ENCODE measurements at regions not wholly inside any gene's neighbourhood (a gene's known extent, or its start where the extent isn't known, plus 50 kb on each side); places are given as distances from the start of the nearest gene placed in this dataset.
A peak's percentile ranks its signal among the peaks of the same experiment; 100 is the strongest.

DNA sequence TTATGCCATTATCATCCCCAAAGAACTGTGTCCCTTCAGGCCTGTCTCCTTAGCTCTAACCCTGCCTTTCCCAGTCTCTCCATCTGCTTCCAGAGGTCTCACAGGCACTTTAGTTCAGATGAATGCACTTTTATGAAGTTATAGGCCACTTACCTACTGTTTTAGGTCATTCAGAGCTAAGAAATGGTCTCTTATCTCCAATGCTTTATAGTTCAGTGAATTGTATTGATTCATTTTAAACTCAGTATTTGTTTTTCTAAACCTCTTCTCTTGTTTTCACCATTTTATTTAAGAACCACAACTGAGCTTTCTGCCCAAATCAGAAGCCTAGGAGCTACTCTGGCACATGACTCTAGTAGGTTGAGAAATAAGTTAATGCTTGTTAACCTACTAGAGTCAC, 197.5 kb upstream of the ATP2B1 start:
- no peak overlapping the region for H3K27ac ChIP-seq (ENCODE audit: low read depth, low read length)
- no peaks in the 10 kb centered on the region for H3K36me3 ChIP-seq (ENCODE audit: insufficient read depth, low read length)
- no peak for TF ChIP-seq EZH2 (IDR thresholded peaks at IDR 0.05; ENCODE audit: insufficient read depth, low read length)
- TF ChIP-seq, protein P1, sequence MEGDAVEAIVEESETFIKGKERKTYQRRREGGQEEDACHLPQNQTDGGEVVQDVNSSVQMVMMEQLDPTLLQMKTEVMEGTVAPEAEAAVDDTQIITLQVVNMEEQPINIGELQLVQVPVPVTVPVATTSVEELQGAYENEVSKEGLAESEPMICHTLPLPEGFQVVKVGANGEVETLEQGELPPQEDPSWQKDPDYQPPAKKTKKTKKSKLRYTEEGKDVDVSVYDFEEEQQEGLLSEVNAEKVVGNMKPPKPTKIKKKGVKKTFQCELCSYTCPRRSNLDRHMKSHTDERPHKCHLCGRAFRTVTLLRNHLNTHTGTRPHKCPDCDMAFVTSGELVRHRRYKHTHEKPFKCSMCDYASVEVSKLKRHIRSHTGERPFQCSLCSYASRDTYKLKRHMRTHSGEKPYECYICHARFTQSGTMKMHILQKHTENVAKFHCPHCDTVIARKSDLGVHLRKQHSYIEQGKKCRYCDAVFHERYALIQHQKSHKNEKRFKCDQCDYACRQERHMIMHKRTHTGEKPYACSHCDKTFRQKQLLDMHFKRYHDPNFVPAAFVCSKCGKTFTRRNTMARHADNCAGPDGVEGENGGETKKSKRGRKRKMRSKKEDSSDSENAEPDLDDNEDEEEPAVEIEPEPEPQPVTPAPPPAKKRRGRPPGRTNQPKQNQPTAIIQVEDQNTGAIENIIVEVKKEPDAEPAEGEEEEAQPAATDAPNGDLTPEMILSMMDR (IDR thresholded peaks at IDR 0.05; ENCODE audit: insufficient read depth, low read depth, low read length) = no peak
- no peak overlapping the region for H3K9ac ChIP-seq (ENCODE audit: low read length)
- Mint-ChIP-seq H3K4me1 (ENCODE audit: low read depth, unreplicated experiment) (no peaks in the 10 kb centered on the region), H3K27me3 (ENCODE audit: low read depth, unreplicated experiment) (no peaks in the 10 kb centered on the region), H3K27ac (ENCODE audit: unreplicated experiment) (no peak overlapping the region), H3K9me3 (ENCODE audit: unreplicated experiment) (no peaks in the 10 kb centered on the region), H3K4me3 (ENCODE audit: unreplicated experiment) (no peak overlapping the region), H3K36me3 (ENCODE audit: low read depth, unreplicated experiment) (no peaks in the 10 kb centered on the region)
- no peaks in the 10 kb centered on the region for H3K4me1 ChIP-seq (ENCODE audit: insufficient read depth, low read length)
- no peak overlapping the region for H3K4me3 ChIP-seq (ENCODE audit: insufficient read depth, low read depth, low read length)
- H3K4me2 ChIP-seq (ENCODE audit: low read length) = no peak overlapping the region
- peaks cover 2% of the 10 kb centered on the region for H3K27me3 ChIP-seq (ENCODE audit: insufficient read depth, low read length)
- FAIRE-seq (no peak), DNase-seq (ENCODE audit: low read depth) (no peak)
- no peak overlapping the region for H2AFZ ChIP-seq (ENCODE audit: low read depth, low read length)
- H4K20me1 ChIP-seq (ENCODE audit: insufficient read depth, low read length) = no peaks in the 10 kb centered on the region
- H3K9me3 ChIP-seq (ENCODE audit: insufficient read depth, low read depth, low read length) = no peaks in the 10 kb centered on the region
- H3K79me2 ChIP-seq (ENCODE audit: insufficient read depth, low read length) = no peaks in the 10 kb centered on the region

DNA sequence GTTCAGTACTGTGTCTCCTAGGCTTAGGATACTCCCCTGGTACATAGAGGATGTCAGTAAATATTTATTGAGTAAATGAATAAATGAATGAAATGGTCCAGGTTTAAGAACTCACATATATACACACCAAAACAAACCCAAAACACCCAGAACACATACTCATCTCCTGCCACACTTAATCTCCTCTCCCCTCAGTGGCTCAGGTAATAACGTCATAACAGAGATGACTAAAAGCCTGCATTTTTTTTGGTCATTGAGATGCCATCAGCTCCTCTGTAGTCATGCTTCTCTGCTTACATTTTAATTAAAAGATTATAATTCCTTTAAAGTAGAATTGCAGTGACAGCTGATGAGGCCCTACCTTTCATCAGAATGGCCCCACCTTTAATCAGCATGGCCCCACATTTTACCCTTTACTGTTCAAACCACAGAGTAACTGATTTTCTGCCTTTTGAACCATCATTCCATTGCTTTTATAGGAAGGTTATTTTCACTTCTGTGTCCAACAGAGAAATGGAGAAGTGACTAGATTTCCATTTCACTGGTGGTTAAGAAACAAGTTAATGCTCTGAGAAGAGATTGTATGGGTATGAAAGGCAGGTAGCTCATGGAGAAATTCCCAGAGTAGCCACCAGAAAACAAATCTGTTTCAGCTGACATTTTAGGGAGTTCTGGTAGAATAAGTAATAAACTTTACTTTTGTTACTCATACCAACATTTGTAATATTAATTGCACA, 193.4 kb upstream of the ATP2B1 start:
- no peaks in the 10 kb centered on the region for H3K9me3 ChIP-seq (ENCODE audit: insufficient read depth, low read depth, low read length)
- H3K4me3 ChIP-seq (ENCODE audit: insufficient read depth, low read depth, low read length) = no peak overlapping the region
- Mint-ChIP-seq H3K27ac (ENCODE audit: unreplicated experiment) (no peak overlapping the region), H3K4me3 (ENCODE audit: unreplicated experiment) (no peak overlapping the region), H3K36me3 (ENCODE audit: low read depth, unreplicated experiment) (no peaks in the 10 kb centered on the region), H3K27me3 (ENCODE audit: low read depth, unreplicated experiment) (no peaks in the 10 kb centered on the region), H3K9me3 (ENCODE audit: unreplicated experiment) (peaks cover 2% of the 10 kb centered on the region), H3K4me1 (ENCODE audit: low read depth, unreplicated experiment) (no peaks in the 10 kb centered on the region)
- no peaks in the 10 kb centered on the region for H3K36me3 ChIP-seq (ENCODE audit: insufficient read depth, low read length)
- FAIRE-seq (no peak), DNase-seq (ENCODE audit: low read depth) (no peak)
- no peaks in the 10 kb centered on the region for H4K20me1 ChIP-seq (ENCODE audit: insufficient read depth, low read length)
- H3K9ac ChIP-seq (ENCODE audit: low read length) = no peak overlapping the region
- no peak overlapping the region for H3K27ac ChIP-seq (ENCODE audit: low read depth, low read length)
- H3K4me1 ChIP-seq (ENCODE audit: insufficient read depth, low read length) = no peaks in the 10 kb centered on the region
- H3K4me2 ChIP-seq (ENCODE audit: low read length) = no peak overlapping the region
- H2AFZ ChIP-seq (ENCODE audit: low read depth, low read length) = no peak overlapping the region
- no peaks in the 10 kb centered on the region for H3K79me2 ChIP-seq (ENCODE audit: insufficient read depth, low read length)
- TF ChIP-seq, protein P1 (IDR thresholded peaks at IDR 0.05; ENCODE audit: insufficient read depth, low read depth, low read length) = no peak
- no peak for TF ChIP-seq EZH2 (IDR thresholded peaks at IDR 0.05; ENCODE audit: insufficient read depth, low read length)
- H3K27me3 ChIP-seq (ENCODE audit: insufficient read depth, low read length) = peaks cover 2% of the 10 kb centered on the region

DNA sequence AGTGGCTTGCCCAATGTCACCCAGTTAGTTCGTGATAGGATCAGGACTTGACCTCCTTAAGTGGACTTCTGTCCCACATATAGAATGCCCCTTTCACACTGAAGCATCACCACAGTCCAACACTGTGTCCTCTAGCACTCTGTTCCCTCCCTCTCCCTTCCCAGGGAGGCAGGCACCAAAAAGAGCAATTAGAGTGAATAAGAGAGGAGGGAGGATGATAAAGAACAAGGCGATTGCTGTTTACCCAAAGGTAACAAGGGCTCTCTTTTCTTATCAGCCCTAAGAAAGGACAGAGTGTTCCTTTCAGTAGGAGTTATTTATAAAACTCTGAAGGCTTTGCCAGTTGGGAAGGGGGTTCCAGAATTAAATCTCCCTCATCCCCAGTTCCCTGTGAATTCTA, 192.7 kb upstream of the ATP2B1 start:
- Histone ChIP-seq H3K4me3 (ENCODE audit: insufficient read depth, low read depth, low read length) (no peak overlapping the region), H4K20me1 (ENCODE audit: insufficient read depth, low read length) (no peaks in the 10 kb centered on the region), H3K9me3 (ENCODE audit: insufficient read depth, low read depth, low read length) (no peaks in the 10 kb centered on the region), H2AFZ (ENCODE audit: low read depth, low read length) (no peak overlapping the region), H3K9ac (ENCODE audit: low read length) (no peak overlapping the region), H3K79me2 (ENCODE audit: insufficient read depth, low read length) (no peaks in the 10 kb centered on the region), H3K4me2 (ENCODE audit: low read length) (no peak overlapping the region), H3K4me1 (ENCODE audit: insufficient read depth, low read length) (no peaks in the 10 kb centered on the region), H3K27ac (ENCODE audit: low read depth, low read length) (no peak overlapping the region), H3K27me3 (ENCODE audit: insufficient read depth, low read length) (peaks cover 2% of the 10 kb centered on the region), H3K36me3 (ENCODE audit: insufficient read depth, low read length) (no peaks in the 10 kb centered on the region)
- Mint-ChIP-seq H3K4me1 (ENCODE audit: low read depth, unreplicated experiment) (no peaks in the 10 kb centered on the region), H3K27ac (ENCODE audit: unreplicated experiment) (no peak overlapping the region), H3K4me3 (ENCODE audit: unreplicated experiment) (peak overlapping the region; percentile 36), H3K36me3 (ENCODE audit: low read depth, unreplicated experiment) (no peaks in the 10 kb centered on the region), H3K9me3 (ENCODE audit: unreplicated experiment) (peaks cover 2% of the 10 kb centered on the region), H3K27me3 (ENCODE audit: low read depth, unreplicated experiment) (no peaks in the 10 kb centered on the region)
- no peak for DNase-seq (ENCODE audit: low read depth)
- TF ChIP-seq, protein P1 (IDR thresholded peaks at IDR 0.05; ENCODE audit: insufficient read depth, low read depth, low read length) = no peak
- TF ChIP-seq EZH2 (IDR thresholded peaks at IDR 0.05; ENCODE audit: insufficient read depth, low read length) = no peak
- FAIRE-seq = no peak
